NCI-H187 treated with DMSO at 0.1 percent for 48 hours (cell line): ENCODE measurements at regions not wholly inside any gene's neighbourhood (a gene's known extent, or its start where the extent isn't known, plus 50 kb on each side); places are given as distances from the start of the nearest gene placed in this dataset.
"Not testable (repeated sequence)": the region's sequence is repeated elsewhere in the genome, so short reads cannot be mapped to it uniquely, and the experiment has no call there.

Experiments
- DNase-seq: peaks from one replicate; lab custom pipeline; 2025; lab: John Stamatoyannopoulos, UW

GRCh38 chr20:5696011-5696559 is 54.1 kb upstream of the SHLD1 start:
- DNase-seq = no peak

GRCh38 chr20:5691918-5692618 is 58.1 kb upstream of the SHLD1 start:
- peak; percentile 82 for DNase-seq

- no peak for DNase-seq
Observed at GRCh38 chr20:5689463-5689862, 60.7 kb upstream of the SHLD1 start.

- DNase-seq = no peak
Observed at GRCh38 chr20:5688431-5688972, 61.7 kb upstream of the SHLD1 start.

GRCh38 chr20:5687884-5688283 is 62.3 kb upstream of the SHLD1 start:
- DNase-seq = no peak

GRCh38 chr20:5686384-5687105 is 63.7 kb upstream of the SHLD1 start:
- DNase-seq = no peak

- DNase-seq = not testable (repeated sequence)
Observed at GRCh38 chr20:5682556-5682955, 67.6 kb upstream of the SHLD1 start.

- DNase-seq = no peak
Observed at GRCh38 chr20:5680192-5680591, 69.4 kb upstream of the GPCPD1 start.

GRCh38 chr20:5678777-5679176 is 68.0 kb upstream of the GPCPD1 start:
- no peak for DNase-seq

GRCh38 chr20:5677944-5678343 is 67.1 kb upstream of the GPCPD1 start:
- not testable (repeated sequence) for DNase-seq

- no peak for DNase-seq
Observed at GRCh38 chr20:5677389-5677788, 66.6 kb upstream of the GPCPD1 start.

- DNase-seq = no peak
Observed at GRCh38 chr20:5675103-5676091, 64.6 kb upstream of the GPCPD1 start.

GRCh38 chr20:5674176-5674660 is 63.4 kb upstream of the GPCPD1 start:
- no peak for DNase-seq

- no peak for DNase-seq
Observed at GRCh38 chr20:5670874-5671273, 60.1 kb upstream of the GPCPD1 start.

- no peak for DNase-seq
Observed at GRCh38 chr20:5670036-5670536, 59.3 kb upstream of the GPCPD1 start.

- no peak for DNase-seq
Observed at GRCh38 chr20:5668529-5668868, 57.7 kb upstream of the GPCPD1 start.

- no peak for DNase-seq
Observed at GRCh38 chr20:5667705-5668528, 57.1 kb upstream of the GPCPD1 start.

GRCh38 chr20:5665417-5665816 is 54.6 kb upstream of the GPCPD1 start:
- no peak for DNase-seq

GRCh38 chr20:5663396-5663795 is 52.6 kb upstream of the GPCPD1 start:
- DNase-seq = no peak

- DNase-seq = no peak
Observed at GRCh38 chr20:5662769-5663168, 52.0 kb upstream of the GPCPD1 start.

- not testable (repeated sequence) for DNase-seq
Observed at GRCh38 chr20:5660756-5661155, 50.0 kb upstream of the GPCPD1 start.
